T47D (cell line): ENCODE measurements at regions not wholly inside any gene's neighbourhood (a gene's known extent, or its start where the extent isn't known, plus 50 kb on each side); places are given as distances from the start of the nearest gene placed in this dataset.
A peak's percentile ranks its signal among the peaks of the same experiment; 100 is the strongest.
"Not testable (repeated sequence)": the region's sequence is repeated elsewhere in the genome, so short reads cannot be mapped to it uniquely, and the experiment has no call there.

ENCODE experiments used
- DNase-seq, 2 experiments: peaks; one replicate each; pipeline versions ENCODE4 v3.0.0 to v3.0.0-alpha.2; 2011 to 2012; ENCODE audit warnings: low read depth in 1 of 2, low spot score in 1 of 2
- JUND ChIP-seq: IDR thresholded peaks from 2 replicates; pipeline ENCODE4 v1.6.1; 2012; ENCODE audit warnings: low read depth
- in situ Hi-C: cut with HindIII; loops from 2 replicates; pipeline ENCODE4 v1.10.0; 2016; ENCODE audit warnings: low sequenced_read_pairs, low pct_unique_long_range_greater_than_20kb

GRCh38 chr14:106477600-106477999 lies 951.2 kb downstream of the TMEM121 start:
- in situ Hi-C loops, DNase-seq: not testable (repeated sequence)

DNA sequence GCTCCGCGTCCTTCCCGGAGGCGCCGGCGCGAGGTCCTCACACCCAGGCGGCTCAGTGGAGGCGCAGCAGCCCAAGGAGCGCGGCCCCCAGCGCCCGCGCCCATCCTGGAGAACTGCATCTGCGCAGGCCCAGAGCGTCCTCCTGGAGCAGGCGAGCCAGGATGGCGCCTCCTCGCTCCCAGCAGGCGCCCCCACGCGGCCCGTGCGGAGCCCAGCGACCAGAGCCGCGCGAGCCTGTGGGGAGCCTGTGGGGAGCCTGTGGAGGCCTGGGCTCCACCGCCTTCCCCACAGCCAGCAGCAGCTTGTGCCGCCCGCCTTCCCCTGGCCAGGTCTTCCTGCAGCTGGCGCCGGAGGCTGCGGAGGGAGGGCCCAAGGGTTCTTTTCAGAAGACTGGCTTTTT lies 953.9 kb downstream of the TMEM121 start:
- in situ Hi-C loops = not testable (repeated sequence)

DNA sequence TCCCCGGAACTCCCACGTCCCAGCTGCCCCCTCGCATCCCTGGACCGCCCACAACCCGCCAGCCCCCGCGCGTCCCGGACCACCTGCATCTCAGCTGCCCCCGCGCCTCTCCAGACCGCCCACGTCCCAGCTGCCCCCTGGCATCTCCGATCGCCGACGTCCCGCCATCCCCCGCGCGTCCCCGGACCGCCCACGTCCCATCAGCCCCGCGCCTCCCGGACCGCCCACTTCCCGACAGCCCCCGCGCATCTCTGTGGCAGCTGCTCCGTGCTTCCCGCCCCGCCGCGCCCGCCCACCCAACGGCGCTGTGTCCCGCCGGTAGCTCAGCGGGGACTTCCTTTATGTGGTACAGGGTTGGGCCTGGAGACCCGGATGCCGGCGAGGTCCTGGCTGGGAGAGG lies 955.8 kb downstream of the TMEM121 start:
- in situ Hi-C loops, DNase-seq: not testable (repeated sequence)

More for the DNA sequence above, 953.9 kb downstream of the TMEM121 start:
- not testable (repeated sequence) for DNase-seq

GRCh38 chr14:106487600-106487999 lies 961.2 kb downstream of the TMEM121 start:
- TF ChIP-seq JUND = no peak
- DNase-seq = no peak
- in situ Hi-C loops = no loop called here

- DNase-seq = no peak
- TF ChIP-seq JUND = no peak
- in situ Hi-C loops = no loop called here
Observed at GRCh38 chr14:106488291-106488690, 961.9 kb downstream of the TMEM121 start.

DNA sequence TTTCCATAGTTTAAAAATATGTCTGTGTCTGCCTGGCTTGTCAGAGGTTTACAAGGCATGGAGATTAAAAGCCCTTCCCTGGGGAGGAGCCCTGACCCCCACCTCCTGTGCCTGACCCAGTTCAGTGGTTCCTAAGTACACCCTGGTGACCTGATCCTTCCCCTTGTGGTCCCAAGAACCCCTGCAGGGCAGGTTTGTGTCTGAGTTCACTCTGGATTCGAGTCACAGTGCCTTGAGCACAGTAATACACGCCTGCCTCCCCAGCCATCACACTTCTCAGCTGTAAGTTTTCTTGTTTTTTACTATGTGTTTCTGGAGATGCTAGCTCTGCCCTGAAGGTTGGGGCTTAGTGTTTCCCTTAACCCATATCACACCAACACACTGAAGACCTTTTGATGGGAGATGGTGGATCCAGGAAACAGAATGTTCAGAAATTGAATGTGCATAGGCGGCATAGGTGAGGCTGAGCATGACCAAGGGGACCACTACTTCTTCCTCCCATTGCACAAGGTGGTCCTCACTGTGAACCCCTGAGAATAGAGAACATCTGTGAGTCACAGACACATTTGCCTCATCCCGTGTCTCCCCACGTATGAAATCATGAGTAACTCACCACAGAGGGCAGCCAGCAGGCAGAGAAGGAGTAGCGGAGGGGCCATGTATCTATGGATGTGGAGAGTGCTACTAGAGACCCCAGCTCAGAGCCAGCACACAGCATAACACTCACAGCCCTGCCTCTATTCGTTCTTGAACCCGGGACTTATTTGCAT lies 962.9 kb downstream of the TMEM121 start:
- in situ Hi-C loops = no loop called here

DNA sequence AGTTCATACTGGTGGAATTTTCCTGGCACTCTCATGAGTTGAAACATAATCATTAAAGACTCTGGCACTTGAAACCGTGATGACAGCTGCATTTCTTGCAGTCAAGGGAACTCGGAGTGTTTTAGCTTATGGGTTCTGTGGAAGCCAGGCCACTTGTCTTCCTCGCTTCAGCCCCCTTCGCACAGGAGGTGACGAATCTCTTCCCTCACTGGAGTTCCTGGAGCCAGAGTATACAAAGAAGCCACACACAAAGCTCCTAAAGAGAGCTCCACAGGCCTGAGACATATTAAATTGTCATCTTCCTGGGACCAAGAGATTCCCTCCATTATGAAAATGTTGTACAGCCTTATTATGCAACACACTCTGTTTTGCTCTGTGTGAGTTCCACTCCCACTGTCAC lies 964.1 kb downstream of the TMEM121 start:
- in situ Hi-C loops = no loop called here
- no peak for DNase-seq
- no peak for TF ChIP-seq JUND

More for the DNA sequence above, 962.9 kb downstream of the TMEM121 start:
- TF ChIP-seq JUND = no peak
- no peak for DNase-seq

DNA sequence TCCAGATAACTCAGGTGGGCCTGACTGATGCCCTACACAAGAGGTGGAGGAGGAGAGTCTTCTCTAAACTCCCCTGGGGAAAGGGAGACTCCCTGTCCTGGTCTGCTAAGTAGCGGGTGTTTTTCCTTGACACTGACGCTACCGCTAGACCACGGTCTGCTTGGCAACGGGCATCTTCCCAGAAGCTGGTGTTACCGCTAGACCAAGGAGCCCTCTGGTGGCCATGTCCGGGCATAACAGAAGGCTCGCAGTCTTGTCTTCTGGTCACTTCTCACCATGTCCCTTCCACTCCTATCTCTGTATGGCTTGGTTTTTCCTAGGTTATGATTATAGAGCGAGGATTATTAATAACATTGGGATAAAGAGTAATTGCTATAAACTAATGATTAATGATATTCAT lies 965.5 kb downstream of the TMEM121 start:
- in situ Hi-C loops = no loop called here
- no peak for TF ChIP-seq JUND
- DNase-seq = peak in 1 of 2 experiments; percentile 80

DNA sequence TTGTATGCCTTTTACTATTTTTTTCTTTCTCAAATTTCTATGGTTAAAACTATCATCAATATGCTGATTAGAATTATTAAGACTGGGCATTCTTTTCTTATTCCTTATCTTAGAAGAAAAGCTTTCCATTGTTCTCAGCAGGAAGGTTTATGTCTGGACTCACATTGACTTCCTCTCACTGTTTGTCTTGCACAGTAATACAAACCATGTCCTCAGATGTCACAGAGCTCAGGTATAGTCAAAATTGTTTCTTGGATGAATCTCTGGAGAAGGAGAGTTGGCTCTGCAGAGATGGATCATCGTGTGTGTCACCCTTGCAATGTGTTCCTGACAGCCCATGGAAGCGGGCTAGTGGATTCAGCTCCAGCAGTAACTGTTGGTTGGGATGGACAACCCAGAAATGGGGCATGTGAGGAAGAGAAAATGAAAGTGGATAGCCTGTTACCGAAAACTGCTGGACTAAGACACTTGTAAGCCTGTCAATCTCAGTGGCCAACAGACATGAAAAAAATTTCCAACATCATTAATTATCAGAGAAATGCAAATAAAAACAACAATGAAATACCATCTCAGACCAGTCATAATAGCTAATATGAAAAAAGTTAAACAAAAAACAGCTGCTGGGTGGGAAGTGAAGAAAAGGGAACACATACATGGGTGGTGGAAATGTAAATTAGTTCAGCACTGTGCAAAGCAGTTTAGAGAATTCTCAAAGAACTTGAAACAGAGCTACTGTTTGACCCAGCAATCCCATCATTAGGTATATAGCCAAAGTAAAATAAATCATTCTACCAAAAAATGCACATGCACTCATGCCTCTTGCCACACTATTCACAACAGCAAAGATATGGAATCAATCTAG lies 967.8 kb downstream of the TMEM121 start:
- TF ChIP-seq JUND = no peak
- in situ Hi-C loops = no loop called here
- DNase-seq = no peak

- no peak for DNase-seq
- in situ Hi-C loops = no loop called here
- no peak for TF ChIP-seq JUND
Observed at GRCh38 chr14:106500571-106500970, 974.2 kb downstream of the TMEM121 start.

DNA sequence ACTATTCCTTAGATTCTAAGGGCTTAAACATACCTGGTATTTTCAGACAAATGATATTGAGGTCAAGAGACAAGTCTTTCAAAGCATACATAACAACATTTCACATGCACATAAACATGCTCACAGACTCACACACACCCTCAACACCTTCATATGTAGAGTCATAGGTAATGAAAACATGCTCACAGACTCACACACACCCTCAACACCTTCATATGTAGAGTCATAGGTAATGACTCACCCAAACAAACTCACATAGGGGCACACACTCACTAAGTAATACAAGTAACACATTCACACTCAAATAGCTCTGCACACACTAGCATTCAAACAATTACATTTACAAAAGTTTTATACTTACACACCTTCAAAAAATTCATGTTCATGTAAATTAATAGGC lies 975.5 kb downstream of the TMEM121 start:
- no peak for TF ChIP-seq JUND
- in situ Hi-C loops = no loop called here
- DNase-seq = no peak

- in situ Hi-C loops = no loop called here
- TF ChIP-seq JUND = no peak
- no peak for DNase-seq
Observed at GRCh38 chr14:106505366-106505765, 979.0 kb downstream of the TMEM121 start.

DNA sequence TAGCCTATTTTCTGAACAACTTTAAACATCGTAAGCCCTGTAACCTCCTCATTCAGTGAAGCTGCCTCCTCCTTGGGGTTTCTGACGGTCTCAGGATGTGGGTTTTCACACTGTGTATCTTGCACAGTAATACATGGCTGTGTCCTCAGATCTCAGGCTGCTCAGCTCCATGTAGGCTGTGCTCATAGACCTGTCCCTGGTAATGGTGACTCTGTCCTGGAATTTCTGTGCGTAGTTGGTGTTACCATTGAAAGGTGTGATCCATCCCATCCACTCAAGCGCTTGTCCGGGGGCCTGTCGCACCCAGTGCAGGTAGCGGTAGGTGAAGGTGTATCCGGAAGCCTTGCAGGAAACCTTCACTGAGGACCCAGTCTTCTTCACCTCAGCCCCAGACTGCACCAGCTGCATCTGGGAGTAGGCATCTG lies 980.5 kb downstream of the TMEM121 start:
- TF ChIP-seq JUND = no peak
- in situ Hi-C loops = no loop called here
- DNase-seq = no peak
